Prostate gland (tissue), 2 donors: ENCODE measurements at regions not wholly inside any gene's neighbourhood (a gene's known extent, or its start where the extent isn't known, plus 50 kb on each side); places are given as distances from the start of the nearest gene placed in this dataset.
"Not testable (repeated sequence)": the region's sequence is repeated elsewhere in the genome, so short reads cannot be mapped to it uniquely, and the experiment has no call there.

Experiments
- DNase-seq: peaks from one replicate; pipeline ENCODE4 v3.0.0-alpha.2; 2019; ENCODE audit warnings: low spot score
- H3K27ac ChIP-seq, 2 donors: fragments of 200-600 bp; sonication (generic); 2 replicates each; pipeline ENCODE4 v1.5.1; 2017 to 2019
- H3K27me3 ChIP-seq: fragments of 200-600 bp; sonication (generic); replicated peaks from 2 replicates; pipeline ENCODE4 v1.5.1; 2019; ENCODE audit not compliant: insufficient read depth
- H3K36me3 ChIP-seq, 2 donors: fragments of 200-600 bp; sonication (generic); 1 replicate in 1 of 2; 2 replicates in 1 of 2; pipeline versions ENCODE4 v1.5.1 to v1.8.1; 2017 to 2019
- H3K4me1 ChIP-seq: fragments of 200-600 bp; sonication (generic); replicated peaks from 2 replicates; pipeline ENCODE4 v1.5.1; 2019
- H3K4me3 ChIP-seq, 2 donors: fragments of 200-600 bp; sonication (generic); 2 replicates each; pipeline ENCODE4 v1.5.1; 2017 to 2019
- H3K9me3 ChIP-seq: fragments of 200-600 bp; sonication (generic); 2 replicates; pipeline ENCODE4 v1.5.1; 2017
- POLR2A ChIP-seq: fragments of 450-650 bp; IDR thresholded peaks from one replicate; pipeline ENCODE4 v1.6.1; 2016; ENCODE audit warnings: antibody characterized with exemption, mild to moderate bottlenecking
- POLR2AphosphoS5 ChIP-seq: sonication (generic); formaldehyde crosslinking; IDR thresholded peaks from one replicate; pipeline ENCODE4 v1.6.1; 2017; ENCODE audit warnings: antibody characterized with exemption
- WGBS: methylation state at CpG from one replicate; pipeline ENCODE4 v1.1.5; 2018; 5-methylcytosine and 5-hydroxymethylcytosine counted together
- intact Hi-C: fragments of 100-400 bp; cut with DNase I; formaldehyde crosslinking; loops from one replicate; pipeline ENCODE4 v1.14.2; 2022
- TF ChIP-seq, protein P1 (sequence below), 4 experiments: fragments of 200-600 bp in 2 of 4; fragments of 450-650 bp in 2 of 4; sonication (generic) in 2 of 4; IDR thresholded peaks; 1 replicate in 3 of 4; 2 replicates in 1 of 4; pipeline ENCODE4 v1.5.1; 2016 to 2019; ENCODE audit warnings: antibody characterized with exemption in 4 of 4, mild to moderate bottlenecking in 2 of 4, moderate library complexity in 2 of 4

DNA sequence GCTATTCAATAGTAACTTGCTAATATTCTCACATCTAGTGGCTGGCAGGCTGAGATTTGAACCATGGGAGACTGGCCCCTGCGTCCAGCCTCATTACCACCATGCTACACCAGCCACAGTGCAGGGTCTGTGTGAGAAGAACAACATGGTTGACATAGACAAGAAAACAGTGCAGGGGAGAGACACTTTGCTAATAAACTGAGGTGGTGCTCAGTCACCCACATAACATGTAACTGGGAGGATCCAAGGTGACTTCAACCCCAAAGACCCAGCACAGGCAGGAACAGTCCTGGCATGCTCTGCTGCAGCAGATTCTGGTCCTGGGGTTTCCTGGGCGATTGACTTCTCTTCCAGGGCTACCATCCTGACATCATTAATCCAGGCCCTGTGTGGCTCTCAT lies 143.1 kb downstream of the CSNK2A3 start:
- Histone ChIP-seq H3K36me3 (no peaks in the 10 kb centered on the region), H3K9me3 (no peaks in the 10 kb centered on the region), H3K27ac (no peak overlapping the region), H3K4me3 (no peak overlapping the region), H3K4me1 (no peaks in the 10 kb centered on the region), H3K27me3 (no peaks in the 10 kb centered on the region)
- no peak for TF ChIP-seq POLR2A
- TF ChIP-seq, protein P1, sequence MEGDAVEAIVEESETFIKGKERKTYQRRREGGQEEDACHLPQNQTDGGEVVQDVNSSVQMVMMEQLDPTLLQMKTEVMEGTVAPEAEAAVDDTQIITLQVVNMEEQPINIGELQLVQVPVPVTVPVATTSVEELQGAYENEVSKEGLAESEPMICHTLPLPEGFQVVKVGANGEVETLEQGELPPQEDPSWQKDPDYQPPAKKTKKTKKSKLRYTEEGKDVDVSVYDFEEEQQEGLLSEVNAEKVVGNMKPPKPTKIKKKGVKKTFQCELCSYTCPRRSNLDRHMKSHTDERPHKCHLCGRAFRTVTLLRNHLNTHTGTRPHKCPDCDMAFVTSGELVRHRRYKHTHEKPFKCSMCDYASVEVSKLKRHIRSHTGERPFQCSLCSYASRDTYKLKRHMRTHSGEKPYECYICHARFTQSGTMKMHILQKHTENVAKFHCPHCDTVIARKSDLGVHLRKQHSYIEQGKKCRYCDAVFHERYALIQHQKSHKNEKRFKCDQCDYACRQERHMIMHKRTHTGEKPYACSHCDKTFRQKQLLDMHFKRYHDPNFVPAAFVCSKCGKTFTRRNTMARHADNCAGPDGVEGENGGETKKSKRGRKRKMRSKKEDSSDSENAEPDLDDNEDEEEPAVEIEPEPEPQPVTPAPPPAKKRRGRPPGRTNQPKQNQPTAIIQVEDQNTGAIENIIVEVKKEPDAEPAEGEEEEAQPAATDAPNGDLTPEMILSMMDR (IDR thresholded peaks at IDR 0.05) = no peak
- no peak for TF ChIP-seq POLR2AphosphoS5
- DNase-seq = no peak
- intact Hi-C loops = no loop called here
- 86% methylated on average over 2 of the region's 2 CpGs for WGBS

DNA sequence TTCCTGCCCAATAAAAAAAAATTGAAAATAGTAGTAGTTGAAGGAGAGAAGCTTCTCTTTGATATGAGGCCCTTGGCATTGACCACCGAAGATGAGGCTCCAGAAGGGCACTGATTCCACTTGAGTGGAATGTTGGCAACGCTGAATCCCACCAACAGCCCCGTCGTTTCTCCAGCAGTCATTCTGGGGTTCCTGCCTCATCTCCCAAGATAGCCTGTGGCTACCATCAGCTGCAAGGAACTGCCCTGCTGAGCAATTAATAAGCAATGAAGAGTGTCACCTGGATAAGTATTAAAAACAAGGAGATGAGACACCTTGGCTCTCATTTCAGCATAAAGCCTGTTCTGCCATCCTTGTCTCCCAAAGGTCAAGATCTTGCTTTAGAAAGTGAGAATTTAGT lies 144.1 kb downstream of the CSNK2A3 start:
- Histone ChIP-seq H3K36me3 (no peaks in the 10 kb centered on the region), H3K27me3 (no peaks in the 10 kb centered on the region), H3K4me3 (no peak overlapping the region), H3K27ac (no peak overlapping the region), H3K9me3 (no peaks in the 10 kb centered on the region), H3K4me1 (no peaks in the 10 kb centered on the region)
- DNase-seq = no peak
- WGBS = 91% methylated on average over 4 of the region's 4 CpGs
- TF ChIP-seq POLR2AphosphoS5 = no peak
- TF ChIP-seq, protein P1 (IDR thresholded peaks at IDR 0.05) = no peak
- TF ChIP-seq POLR2A = no peak
- intact Hi-C loops = no loop called here

DNA sequence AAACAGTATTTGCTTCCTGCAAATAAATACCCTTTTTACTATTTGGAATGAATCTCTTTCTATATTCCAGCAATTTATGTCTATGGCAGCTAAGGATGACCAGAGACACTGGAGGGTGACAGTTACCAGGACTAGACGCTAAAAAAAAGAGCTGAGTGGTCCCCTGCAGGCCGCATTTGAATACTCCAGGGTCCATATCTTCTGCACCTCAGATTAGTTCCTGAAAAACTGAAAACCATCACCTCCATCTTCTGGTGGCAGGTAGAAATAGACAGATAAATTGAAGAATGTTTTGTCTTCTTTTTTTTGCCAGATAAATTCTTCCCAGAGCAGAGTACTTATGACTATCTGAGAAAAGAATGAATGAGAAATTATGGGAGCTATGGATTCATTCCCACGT lies 145.6 kb downstream of the CSNK2A3 start:
- no peak overlapping the region for H3K27ac ChIP-seq
- no peaks in the 10 kb centered on the region for H3K27me3 ChIP-seq
- intact Hi-C loops = no loop called here
- no peaks in the 10 kb centered on the region for H3K4me1 ChIP-seq
- WGBS = 73% methylated on average over 3 of the region's 3 CpGs
- no peaks in the 10 kb centered on the region for H3K36me3 ChIP-seq
- TF ChIP-seq, protein P1 (IDR thresholded peaks at IDR 0.05) = no peak
- TF ChIP-seq POLR2AphosphoS5 (no peak), POLR2A (no peak)
- DNase-seq = no peak
- H3K4me3 ChIP-seq = no peak overlapping the region
- no peaks in the 10 kb centered on the region for H3K9me3 ChIP-seq

DNA sequence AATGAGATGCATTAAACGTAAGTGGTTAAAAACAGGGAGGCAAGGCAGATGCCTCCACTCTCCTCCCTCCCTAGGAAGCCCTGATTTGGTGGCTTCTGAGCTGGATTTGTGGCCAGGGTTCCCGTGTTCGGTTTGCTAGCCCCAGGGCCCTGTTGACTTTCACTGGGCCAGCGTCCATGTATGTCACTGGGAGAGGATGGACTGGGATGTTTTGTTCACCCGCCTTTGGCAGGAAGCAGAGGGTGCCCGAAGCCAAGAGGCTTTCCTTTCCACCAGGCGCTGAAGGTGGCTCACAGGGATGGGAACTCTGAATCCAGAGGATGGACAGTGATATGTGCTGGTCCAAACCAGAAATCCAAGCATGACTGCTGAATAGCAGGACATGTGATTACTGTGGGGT lies 146.6 kb downstream of the CSNK2A3 start:
- Histone ChIP-seq H3K27ac (no peak overlapping the region), H3K9me3 (no peaks in the 10 kb centered on the region), H3K4me1 (no peaks in the 10 kb centered on the region), H3K27me3 (no peaks in the 10 kb centered on the region), H3K4me3 (no peak overlapping the region), H3K36me3 (no peaks in the 10 kb centered on the region)
- WGBS = 76% methylated on average over 7 of the region's 7 CpGs
- TF ChIP-seq POLR2A (no peak), POLR2AphosphoS5 (no peak)
- TF ChIP-seq, protein P1 (IDR thresholded peaks at IDR 0.05) = no peak
- DNase-seq = no peak
- intact Hi-C loops = no loop called here

DNA sequence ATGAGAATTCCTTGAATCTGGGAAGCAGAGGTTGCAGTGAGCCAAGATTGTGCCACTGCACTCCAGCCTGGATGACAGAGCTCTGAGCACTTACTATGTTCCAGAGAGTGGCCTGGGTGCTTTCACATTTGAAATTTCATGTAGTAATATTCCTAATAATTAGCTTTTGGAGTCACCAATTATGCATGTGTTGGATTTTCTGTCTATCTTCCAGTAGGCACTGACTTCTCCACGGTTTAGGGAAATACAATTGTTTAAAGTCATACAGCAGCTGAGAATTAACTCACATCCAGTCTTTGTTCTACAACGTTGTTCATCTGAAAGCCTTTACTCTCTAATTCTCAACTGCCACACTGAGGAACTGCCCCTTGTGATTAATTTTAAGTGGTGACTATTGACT lies 150.2 kb downstream of the CSNK2A3 start:
- Histone ChIP-seq H3K36me3 (no peaks in the 10 kb centered on the region), H3K4me3 (no peak overlapping the region), H3K9me3 (no peaks in the 10 kb centered on the region), H3K27me3 (no peaks in the 10 kb centered on the region), H3K4me1 (no peaks in the 10 kb centered on the region), H3K27ac (no peak overlapping the region)
- WGBS = 76% methylated on average over 2 of the region's 2 CpGs
- TF ChIP-seq, protein P1 (IDR thresholded peaks at IDR 0.05) = no peak
- no peak for TF ChIP-seq POLR2AphosphoS5
- no peak for TF ChIP-seq POLR2A
- intact Hi-C loops = no loop called here
- DNase-seq = no peak

DNA sequence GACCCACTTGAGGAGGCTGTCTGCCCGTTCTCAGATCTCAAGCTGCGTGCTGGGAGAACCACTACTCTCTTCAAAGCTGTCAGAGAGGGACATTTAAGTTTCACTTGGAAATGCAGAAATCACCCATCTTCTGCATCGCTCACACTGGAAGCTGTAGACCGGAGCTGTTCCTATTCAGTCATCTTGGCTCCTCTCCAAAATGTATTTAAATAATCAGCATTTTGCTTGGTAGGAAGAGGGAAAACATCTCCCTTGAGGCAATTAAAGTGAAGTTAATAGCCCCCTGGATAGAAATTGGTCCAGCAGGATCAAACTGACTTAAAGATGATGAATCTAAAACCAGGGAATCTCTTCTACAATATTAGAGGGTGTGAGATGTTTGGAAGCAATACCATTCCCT lies 151.7 kb downstream of the CSNK2A3 start:
- H3K36me3 ChIP-seq, H3K27ac ChIP-seq, DNase-seq, H3K4me1 ChIP-seq, H3K9me3 ChIP-seq, H3K4me3 ChIP-seq, intact Hi-C loops, H3K27me3 ChIP-seq: not testable (repeated sequence)
- WGBS = 75% methylated on average over 4 of the region's 4 CpGs
